ENCODE measurements at regions not wholly inside any gene's neighbourhood (a gene's known extent, or its start where the extent isn't known, plus 50 kb on each side); places are given as distances from the start of the nearest gene placed in this dataset.

DNA sequence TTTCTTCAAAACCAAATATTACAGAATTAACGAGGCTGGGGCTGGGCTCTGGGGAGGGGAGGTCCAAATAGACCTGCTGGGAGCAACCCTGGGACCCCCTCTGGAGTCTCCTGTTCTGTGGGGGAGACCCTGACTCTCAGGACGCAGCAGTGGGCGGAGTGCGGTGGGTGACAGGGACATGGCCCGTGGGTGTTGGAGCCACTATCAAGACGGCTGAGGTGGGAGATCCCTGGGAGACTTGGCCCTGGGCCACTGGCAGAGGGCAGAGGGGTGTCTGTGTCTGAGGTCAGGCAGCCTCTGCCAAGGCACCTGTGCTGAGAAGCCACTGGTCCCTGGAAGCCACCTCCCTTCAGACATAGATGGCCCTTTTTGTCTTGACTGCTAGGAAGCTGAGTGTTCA is 79.5 kb upstream of the CTDP1 start:
- Histone ChIP-seq H3K27ac (no peak overlapping the region), H3K36me3 (replicated peaks; ENCODE audit: insufficient read depth, low read depth) (no peaks in the 10 kb centered on the region), H3K4me2 (no peak overlapping the region), H3K4me3 (no peak overlapping the region), H2AFZ (no peak overlapping the region), H3K79me2 (no peaks in the 10 kb centered on the region), H3K27me3 (peaks cover 6% of the 10 kb centered on the region), H3K4me1 (ENCODE audit: insufficient read depth) (peaks cover 6% of the 10 kb centered on the region), H3K9me3 (ENCODE audit: low read depth) (no peaks in the 10 kb centered on the region), H3K9me2 (replicated peaks; ENCODE audit: insufficient read depth) (no peaks in the 10 kb centered on the region), H4K20me1 (ENCODE audit: insufficient read depth, poor library complexity, severe bottlenecking) (no peaks in the 10 kb centered on the region)
- no peak for DNase-seq (ENCODE audit: low spot score)
- TF ChIP-seq CTCF (IDR thresholded peaks at IDR 0.05; ENCODE audit: poor library complexity) (no peak), EZH2 (IDR thresholded peaks at IDR 0.05; ENCODE audit: borderline replicate concordance) (no peak), EZH2phosphoT487 (IDR thresholded peaks at IDR 0.05; ENCODE audit: low read depth, severe bottlenecking, unreplicated experiment) (no peak)
- WGBS (ENCODE audit: low lambda C conversion rate, missing lambda C conversion rate): 89% methylated on average over 6 of the region's 6 CpGs

DNA sequence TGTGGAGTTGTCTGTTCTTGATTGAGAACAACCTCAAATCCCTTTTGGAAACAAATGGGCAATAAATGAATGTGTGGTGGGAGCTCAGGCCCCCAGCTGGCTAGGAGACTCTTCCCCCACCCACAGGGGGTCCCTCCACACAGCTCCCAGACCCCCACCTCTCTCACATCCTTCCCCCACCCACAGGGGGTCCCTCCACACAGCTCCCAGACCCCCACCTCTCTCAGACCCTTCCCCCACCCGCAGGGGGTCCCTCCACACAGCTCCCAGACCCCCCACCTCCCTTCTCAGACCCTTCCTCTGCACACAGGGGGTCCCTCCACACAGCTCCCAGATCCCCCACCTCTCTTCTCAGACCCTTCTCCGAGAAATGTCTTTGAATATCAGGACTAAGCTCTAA is 79.0 kb upstream of the CTDP1 start:
- H2AFZ ChIP-seq: no peak overlapping the region
- H3K4me3 ChIP-seq: no peak overlapping the region
- H3K79me2 ChIP-seq: no peaks in the 10 kb centered on the region
- H3K9me3 ChIP-seq (ENCODE audit: low read depth): no peaks in the 10 kb centered on the region
- no peaks in the 10 kb centered on the region for H4K20me1 ChIP-seq (ENCODE audit: insufficient read depth, poor library complexity, severe bottlenecking)
- WGBS (ENCODE audit: low lambda C conversion rate, missing lambda C conversion rate): 71% methylated on average over 1 of the region's 2 CpGs
- H3K27me3 ChIP-seq: peaks cover 5% of the 10 kb centered on the region
- peaks cover 6% of the 10 kb centered on the region for H3K4me1 ChIP-seq (ENCODE audit: insufficient read depth)
- no peak overlapping the region for H3K27ac ChIP-seq
- no peak for DNase-seq (ENCODE audit: low spot score)
- TF ChIP-seq CTCF (IDR thresholded peaks at IDR 0.05; ENCODE audit: poor library complexity) (no peak), EZH2 (IDR thresholded peaks at IDR 0.05; ENCODE audit: borderline replicate concordance) (no peak), EZH2phosphoT487 (IDR thresholded peaks at IDR 0.05; ENCODE audit: low read depth, severe bottlenecking, unreplicated experiment) (no peak)
- no peak overlapping the region for H3K4me2 ChIP-seq
- H3K9me2 ChIP-seq (replicated peaks; ENCODE audit: insufficient read depth): no peaks in the 10 kb centered on the region
- no peaks in the 10 kb centered on the region for H3K36me3 ChIP-seq (replicated peaks; ENCODE audit: insufficient read depth, low read depth)

GRCh38 chr18:79601234-79601633 is 78.4 kb upstream of the CTDP1 start:
- Histone ChIP-seq H3K27me3 (peaks cover 2% of the 10 kb centered on the region), H3K27ac (no peak overlapping the region), H2AFZ (no peak overlapping the region), H3K36me3 (replicated peaks; ENCODE audit: insufficient read depth, low read depth) (no peaks in the 10 kb centered on the region), H3K4me1 (ENCODE audit: insufficient read depth) (peaks cover 6% of the 10 kb centered on the region), H3K9me3 (ENCODE audit: low read depth) (no peaks in the 10 kb centered on the region), H3K9me2 (replicated peaks; ENCODE audit: insufficient read depth) (no peaks in the 10 kb centered on the region), H3K4me3 (no peak overlapping the region), H3K4me2 (no peak overlapping the region), H3K79me2 (no peaks in the 10 kb centered on the region), H4K20me1 (ENCODE audit: insufficient read depth, poor library complexity, severe bottlenecking) (no peaks in the 10 kb centered on the region)
- 29% methylated on average over 8 of the region's 8 CpGs for WGBS (ENCODE audit: low lambda C conversion rate, missing lambda C conversion rate)
- no peak for DNase-seq (ENCODE audit: low spot score)
- no peak for TF ChIP-seq CTCF (IDR thresholded peaks at IDR 0.05; ENCODE audit: poor library complexity)
- TF ChIP-seq EZH2 (IDR thresholded peaks at IDR 0.05; ENCODE audit: borderline replicate concordance): no peak
- TF ChIP-seq EZH2phosphoT487 (IDR thresholded peaks at IDR 0.05; ENCODE audit: low read depth, severe bottlenecking, unreplicated experiment): no peak
